ENCODE measurements at regions not wholly inside any gene's neighbourhood (a gene's known extent, or its start where the extent isn't known, plus 50 kb on each side); places are given as distances from the start of the nearest gene placed in this dataset.

DNA sequence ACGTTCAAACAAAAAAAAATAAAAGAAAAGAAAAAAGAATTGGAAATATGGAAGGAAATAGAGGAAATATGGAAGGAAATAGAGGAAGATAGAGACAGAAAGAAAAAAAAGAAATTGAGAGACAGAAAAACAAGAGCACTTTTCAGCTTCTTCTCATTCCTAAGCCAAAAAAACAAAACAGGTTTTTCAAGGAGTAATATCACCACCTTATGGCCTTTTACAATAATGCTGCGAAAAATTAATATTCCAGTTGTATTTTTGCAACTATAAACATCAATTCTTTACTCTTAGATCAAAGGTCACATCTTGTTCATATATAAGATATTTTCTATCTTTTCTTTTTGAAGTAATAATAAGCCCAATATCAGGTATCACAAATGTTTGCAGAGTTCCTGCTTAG is 328.3 kb downstream of the FAT3 start:
- no peak overlapping the region for H3K27ac ChIP-seq
- peak; percentile 18; the same call in 1 of the 2 replicates for TF ChIP-seq CTCF (IDR thresholded peaks at IDR 0.05)
- TF ChIP-seq ZFX (IDR thresholded peaks at IDR 0.05; ENCODE audit: borderline replicate concordance), result no peak

DNA sequence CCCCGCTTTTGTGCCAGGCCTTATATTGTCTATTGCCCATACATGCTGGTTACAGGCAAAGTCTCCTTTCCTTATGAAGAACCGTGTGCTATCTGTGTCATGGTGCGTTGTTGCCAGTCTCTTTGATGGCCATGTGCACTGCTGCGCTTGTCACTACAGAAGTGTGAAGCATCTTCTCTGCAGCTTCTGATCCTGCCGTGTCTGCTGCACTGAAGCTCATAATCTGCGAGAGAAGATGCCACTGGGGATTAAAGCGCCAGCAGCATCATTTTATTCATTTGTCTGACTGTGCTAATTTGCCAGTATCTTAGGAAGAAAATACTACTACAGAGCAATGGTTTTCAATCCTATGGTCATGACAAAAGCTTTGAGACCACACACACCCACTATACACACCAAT is 330.1 kb downstream of the FAT3 start:
- TF ChIP-seq ZFX (IDR thresholded peaks at IDR 0.05; ENCODE audit: borderline replicate concordance) (no peak), CTCF (IDR thresholded peaks at IDR 0.05) (no peak)
- H3K27ac ChIP-seq, result no peak overlapping the region

GRCh38 chr11:92556431-92556830 is 331.8 kb downstream of the FAT3 start:
- TF ChIP-seq CTCF (IDR thresholded peaks at IDR 0.05) (no peak), ZFX (IDR thresholded peaks at IDR 0.05; ENCODE audit: borderline replicate concordance) (no peak)
- H3K27ac ChIP-seq, result no peak overlapping the region

DNA sequence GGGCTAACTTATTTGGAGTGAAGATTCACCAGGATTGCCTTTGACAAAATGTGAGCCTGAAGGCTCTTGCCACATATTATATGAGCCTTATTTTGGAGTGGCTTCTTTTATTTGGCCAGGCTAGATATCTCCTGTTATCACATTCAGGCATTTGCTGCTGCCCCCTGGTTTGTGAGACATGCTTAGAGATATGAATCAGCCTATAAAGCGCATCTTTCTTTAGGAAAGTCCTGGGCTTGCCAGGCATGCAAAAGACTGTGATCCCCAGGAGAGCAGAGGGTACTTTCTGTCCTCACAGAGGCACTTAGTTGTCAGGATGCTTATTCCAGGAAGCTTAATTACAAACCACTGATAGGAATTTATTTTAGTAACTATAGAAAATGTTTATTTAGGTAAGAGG is 333.3 kb downstream of the FAT3 start:
- TF ChIP-seq CTCF (IDR thresholded peaks at IDR 0.05) (no peak), ZFX (IDR thresholded peaks at IDR 0.05; ENCODE audit: borderline replicate concordance) (no peak)
- H3K27ac ChIP-seq, result no peak overlapping the region

DNA sequence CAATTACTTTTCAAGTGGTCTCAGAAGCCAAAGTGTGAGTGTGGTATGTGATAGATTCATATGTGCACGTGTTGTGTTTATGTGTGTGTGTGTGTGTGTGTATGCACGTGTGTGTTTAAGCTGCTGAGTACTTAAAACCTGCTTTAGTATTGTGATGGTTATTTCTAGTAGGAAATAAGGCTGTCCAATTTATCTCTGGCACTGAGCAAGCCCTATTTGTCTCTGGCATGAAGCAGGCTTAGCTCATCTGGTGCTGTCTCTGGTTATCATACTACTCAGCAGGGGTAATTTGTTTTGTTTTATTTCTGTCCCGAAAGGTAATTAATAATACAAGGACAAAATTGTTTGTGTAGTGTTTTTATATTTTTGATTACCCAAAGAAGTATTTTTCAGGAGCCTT is 333.7 kb downstream of the FAT3 start:
- H3K27ac ChIP-seq, result no peak overlapping the region
- TF ChIP-seq ZFX (IDR thresholded peaks at IDR 0.05; ENCODE audit: borderline replicate concordance), result no peak
- no peak for TF ChIP-seq CTCF (IDR thresholded peaks at IDR 0.05)

DNA sequence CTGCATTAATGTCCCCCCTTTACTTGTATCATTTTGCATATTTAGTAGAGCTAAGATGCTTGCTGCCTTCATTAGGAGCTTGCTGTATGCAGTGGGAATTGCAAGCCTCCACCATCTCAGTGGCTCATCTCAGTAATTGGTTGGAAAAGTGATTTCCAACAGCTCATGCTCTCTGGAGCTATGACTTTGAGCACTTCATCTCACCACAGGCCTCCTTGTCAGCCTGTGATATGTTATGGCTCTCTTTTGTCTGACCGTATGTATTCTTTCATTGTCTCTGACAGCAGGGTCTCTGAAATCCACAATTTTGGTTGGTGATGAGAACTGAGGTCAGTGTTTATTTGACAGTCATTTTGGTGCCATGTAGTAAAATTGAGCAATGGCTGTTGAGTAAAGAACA is 345.1 kb downstream of the FAT3 start:
- no peak for TF ChIP-seq ZFX (IDR thresholded peaks at IDR 0.05; ENCODE audit: borderline replicate concordance)
- TF ChIP-seq CTCF (IDR thresholded peaks at IDR 0.05), result no peak
- no peak overlapping the region for H3K27ac ChIP-seq

- no peak for TF ChIP-seq ZFX (IDR thresholded peaks at IDR 0.05; ENCODE audit: borderline replicate concordance)
- TF ChIP-seq CTCF (IDR thresholded peaks at IDR 0.05), result no peak
- H3K27ac ChIP-seq, result no peak overlapping the region
Observed at GRCh38 chr11:92572559-92572958, 347.9 kb downstream of the FAT3 start.
